ENCODE measurements at regions not wholly inside any gene's neighbourhood (a gene's known extent, or its start where the extent isn't known, plus 50 kb on each side); places are given as distances from the start of the nearest gene placed in this dataset.
"Not testable (repeated sequence)": the region's sequence is repeated elsewhere in the genome, so short reads cannot be mapped to it uniquely, and the experiment has no call there.

GRCh38 chr6:125549202-125549884, 200.1 kb upstream of the HEY2 start:
- no peak for DNase-seq

DNA sequence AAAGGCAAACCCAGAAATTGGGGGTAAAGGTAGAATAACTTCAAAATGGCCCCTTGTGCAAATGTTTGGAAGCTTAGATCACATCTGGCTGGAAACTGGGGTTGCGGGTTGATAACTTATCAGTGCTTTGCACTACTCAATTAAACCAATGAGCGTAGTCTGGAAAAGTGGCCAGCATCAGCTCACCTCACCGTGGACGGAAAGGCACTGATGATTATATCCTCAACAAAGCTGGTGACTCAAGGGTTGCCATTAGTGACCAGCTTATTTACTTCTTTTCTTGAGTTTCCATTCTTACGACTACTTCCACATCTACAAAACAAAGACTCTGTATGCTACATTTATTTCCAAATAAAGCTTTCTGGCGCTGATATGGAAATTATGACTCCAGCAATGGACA, 198.5 kb upstream of the HEY2 start:
- DNase-seq = no peak

DNA sequence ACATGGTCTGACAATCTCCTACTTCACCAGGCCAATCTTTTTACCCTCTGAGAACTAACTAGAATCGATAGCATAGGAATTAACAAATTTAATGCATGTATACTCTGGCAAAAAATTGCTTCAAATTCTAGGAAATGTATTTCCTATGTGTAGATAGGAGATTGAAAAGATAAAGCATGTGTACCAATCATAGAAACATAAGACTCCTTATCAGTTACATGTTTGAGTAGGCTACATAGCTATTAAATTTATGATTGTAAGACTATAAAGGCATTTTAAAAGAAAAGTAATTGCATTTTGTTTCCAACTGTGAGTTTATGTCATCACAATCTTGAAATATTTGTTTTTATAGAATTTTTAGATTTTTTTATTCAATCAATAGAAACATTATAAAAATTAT, 196.6 kb upstream of the HEY2 start:
- no peak for DNase-seq

DNA sequence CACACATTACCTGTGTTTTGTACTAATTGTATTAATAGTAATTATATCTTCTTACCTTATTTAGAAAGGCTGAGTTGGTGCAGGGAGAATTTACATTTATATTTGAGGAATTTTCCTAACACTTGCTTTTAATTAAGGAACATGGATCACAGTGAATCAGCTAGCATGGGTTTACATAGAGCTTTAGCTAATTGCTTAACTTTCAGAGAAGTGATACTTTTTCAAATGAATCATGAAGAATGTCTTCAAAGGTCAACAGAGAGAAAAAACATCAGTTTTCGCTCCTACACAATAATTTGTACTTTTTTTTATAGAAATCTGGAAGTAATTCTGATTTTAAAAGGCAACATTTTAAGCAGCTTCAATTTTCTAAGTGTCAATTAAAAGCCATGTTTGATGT, 195.0 kb upstream of the HEY2 start:
- no peak for DNase-seq

- DNase-seq = peak; percentile 46
These were observed 191.1 kb upstream of the HEY2 start for GRCh38 chr6:125558241-125558843.

GRCh38 chr6:125558907-125559306, 190.5 kb upstream of the HEY2 start:
- no peak for DNase-seq

GRCh38 chr6:125562156-125562555, 187.3 kb upstream of the HEY2 start:
- no peak for DNase-seq

DNA sequence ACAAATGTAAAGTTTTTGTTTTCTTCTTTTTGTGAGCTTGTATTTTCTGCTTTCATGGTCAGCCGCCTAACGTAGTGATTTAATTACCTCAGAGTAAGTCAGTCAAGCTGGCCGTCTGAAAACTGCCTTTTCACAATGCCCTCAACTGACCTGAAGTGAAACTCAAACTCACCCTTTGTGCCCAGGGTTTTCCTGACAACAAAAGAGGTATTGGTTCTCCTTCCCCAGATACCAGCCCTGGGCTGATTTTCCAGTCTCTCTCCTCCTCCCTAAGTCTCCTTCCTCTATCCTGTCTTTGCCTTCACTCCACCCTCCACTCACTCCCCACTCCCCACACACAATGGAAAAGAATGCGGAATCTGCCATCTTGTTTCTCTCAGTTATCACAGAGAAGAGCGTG, 184.5 kb upstream of the HEY2 start:
- no peak for DNase-seq

DNA sequence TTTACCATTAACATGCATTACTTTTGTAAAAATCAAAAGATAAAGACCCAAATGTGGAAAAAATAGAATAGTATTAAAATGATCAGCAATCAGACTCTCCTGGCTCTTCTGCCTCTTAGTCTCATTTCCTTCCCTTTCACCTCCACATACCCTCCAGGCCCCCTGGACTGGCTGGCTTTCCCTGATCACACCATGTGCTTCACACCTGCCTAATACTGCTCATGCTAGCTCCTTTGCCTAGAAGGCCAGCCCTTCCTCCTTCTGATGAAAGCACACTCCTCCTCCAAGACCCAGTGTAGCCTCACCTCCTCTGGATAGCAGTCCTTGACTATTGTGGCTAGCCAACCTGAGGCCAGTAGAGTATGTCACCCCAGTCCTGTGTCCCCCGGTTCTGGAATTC, 182.0 kb upstream of the HEY2 start:
- no peak for DNase-seq

- DNase-seq = no peak
These were observed 180.8 kb upstream of the HEY2 start for GRCh38 chr6:125568609-125569008.

GRCh38 chr6:125570526-125570925, 178.9 kb upstream of the HEY2 start:
- no peak for DNase-seq

- no peak for DNase-seq
These were observed 178.2 kb upstream of the HEY2 start for GRCh38 chr6:125571207-125571755.

DNA sequence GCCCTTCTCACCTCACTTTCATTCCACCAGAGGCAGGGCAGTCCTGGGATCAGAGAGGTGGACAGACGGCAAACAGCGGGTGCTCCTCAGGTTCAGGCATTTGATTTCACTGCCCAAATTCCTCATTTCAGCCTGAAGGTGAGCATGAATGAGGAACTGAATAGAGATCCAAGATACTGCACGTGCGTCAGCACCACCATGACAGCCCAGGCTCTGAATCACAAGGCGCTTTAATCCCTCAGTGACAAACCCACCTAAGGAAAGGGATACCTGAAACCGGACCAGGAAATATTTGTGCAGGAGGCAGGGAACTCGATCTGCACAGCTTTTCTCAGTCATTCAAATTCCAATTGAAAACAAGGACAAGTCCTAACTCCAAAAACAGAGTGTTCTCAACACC, 174.8 kb upstream of the HEY2 start:
- DNase-seq = no peak

DNA sequence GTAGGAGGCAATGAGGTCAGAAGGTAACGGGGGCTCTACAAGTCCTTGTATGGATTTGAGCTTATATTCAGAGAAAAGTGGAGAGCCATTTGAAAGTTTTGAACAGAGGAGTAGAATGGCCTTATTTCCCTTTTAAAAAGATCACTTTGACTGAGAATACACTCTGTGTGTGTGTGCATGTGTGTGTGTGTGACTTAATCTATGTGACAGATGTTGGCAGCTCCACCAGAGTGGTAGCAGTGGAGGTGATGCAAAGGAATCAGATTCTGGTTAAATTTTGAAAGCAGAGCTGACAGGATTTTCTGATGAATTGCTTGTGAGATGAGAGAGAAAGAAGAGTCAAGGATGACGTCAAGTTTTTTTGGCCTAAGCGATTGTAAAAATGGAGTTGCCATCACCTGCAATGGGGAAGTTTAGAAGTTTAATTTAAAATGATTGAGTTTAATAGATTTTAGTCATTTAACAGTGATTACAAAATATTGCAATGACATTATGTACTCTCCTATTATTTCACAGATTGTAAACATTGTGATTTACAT, 172.2 kb upstream of the HEY2 start:
- no peak for DNase-seq

GRCh38 chr6:125584468-125584939, 164.9 kb upstream of the HEY2 start:
- DNase-seq = peak; percentile 56

- no peak for DNase-seq
These were observed 164.0 kb upstream of the HEY2 start for GRCh38 chr6:125585470-125585869.

- DNase-seq = no peak
These were observed 163.4 kb upstream of the HEY2 start for GRCh38 chr6:125586074-125586473.

DNA sequence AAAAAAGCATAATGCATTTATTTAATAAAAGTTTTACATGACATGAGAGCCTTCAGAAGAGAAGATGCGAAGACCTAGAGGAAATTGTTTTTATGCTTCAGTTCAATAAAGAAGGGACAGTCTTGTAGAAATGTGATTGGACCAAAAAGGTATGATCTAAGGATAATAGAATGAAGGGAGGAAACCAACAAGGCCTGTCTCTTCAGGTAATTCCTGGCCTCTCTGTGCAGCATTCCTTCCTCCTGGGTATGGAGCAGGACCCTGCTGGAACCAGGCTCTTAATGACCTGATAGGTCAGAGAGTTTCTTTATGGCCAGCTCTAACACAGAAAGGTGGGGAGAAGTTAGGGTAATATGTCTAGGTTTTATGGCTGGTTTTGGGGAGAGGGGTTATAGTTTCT, 162.8 kb upstream of the HEY2 start:
- DNase-seq = no peak

DNA sequence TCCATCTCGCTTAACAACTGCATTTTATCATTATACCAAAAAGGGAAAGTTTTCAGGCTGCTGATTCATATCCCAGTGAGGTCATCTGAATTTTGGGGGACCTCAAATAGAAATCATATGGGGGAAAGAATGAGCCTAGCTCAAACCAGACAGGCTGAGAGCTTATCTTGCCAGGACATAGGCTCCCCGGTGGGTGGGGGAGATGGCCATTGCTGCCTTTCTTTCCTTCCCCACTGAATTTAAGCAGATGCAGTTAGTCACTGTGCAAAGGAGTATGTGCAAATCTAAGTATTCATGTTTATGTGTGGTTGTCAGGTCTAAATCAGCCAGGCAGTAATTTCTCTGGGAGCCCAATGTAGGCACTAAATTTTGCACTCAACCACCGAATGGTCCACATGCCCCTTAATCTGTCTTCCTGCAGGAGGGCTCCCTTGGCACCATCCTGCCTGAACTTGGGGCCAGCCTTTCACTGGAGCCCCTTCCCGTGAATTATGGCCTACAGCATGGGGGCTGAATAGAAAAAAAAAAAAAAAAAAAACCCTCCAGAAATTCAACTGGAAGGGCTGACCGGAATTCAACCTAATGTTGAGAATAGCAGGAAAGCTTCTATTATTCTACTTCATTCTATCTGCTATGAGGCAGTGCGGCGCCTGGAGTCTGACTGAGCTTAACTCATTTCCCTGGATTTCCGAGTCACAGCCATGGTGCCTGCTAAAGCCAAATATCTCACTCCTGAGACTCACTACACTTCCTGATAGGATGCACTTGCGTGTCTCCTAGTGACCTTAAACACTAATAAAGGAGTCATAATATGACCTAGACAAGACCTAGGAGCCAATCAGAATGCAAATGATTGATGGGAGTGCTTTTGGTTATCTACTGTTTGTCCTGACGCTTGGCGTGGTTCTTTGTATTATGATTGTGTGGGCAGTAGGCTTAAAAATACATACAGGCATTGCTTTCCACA, 161.5 kb upstream of the HEY2 start:
- DNase-seq = no peak

DNA sequence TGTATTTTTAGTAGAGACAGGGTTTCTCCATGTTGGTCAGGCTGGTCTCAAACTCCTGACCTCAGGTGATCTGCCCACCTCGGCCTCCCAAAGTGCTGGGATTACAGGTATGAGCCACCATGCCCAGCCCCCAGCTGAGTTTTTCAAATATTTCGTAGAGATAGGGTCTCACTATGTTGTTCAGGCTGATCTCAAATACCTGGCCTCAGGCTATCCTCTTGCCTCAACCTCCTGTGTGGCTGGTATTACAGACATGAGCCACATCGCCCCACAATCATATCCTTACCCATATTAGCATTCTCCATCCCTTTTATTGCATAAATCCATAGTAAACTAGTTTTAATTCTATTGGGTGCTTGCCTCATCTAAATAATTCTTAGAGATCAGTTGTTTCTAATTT, 157.6 kb upstream of the HEY2 start:
- not testable (repeated sequence) for DNase-seq

GRCh38 chr6:125593746-125594145, 155.7 kb upstream of the HEY2 start:
- no peak for DNase-seq

DNA sequence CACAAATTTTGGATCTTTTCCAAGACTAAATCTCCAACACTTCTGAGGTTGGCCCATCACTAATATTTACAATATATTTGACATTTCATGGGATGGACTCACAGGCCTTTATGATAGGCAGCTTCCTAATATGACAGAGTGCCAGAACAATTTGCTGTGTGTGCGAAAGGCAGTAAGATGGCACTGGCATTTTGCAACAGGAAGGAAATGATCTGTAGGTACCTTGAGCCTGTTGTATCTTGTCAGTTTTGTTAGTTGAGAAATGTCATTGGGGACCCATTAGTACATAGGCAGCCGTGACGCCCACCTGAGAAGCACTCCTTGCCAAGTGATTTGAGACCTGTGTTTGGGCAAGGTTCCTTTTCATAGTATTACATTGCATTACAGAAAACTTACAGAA, 153.4 kb upstream of the HEY2 start:
- DNase-seq = peak; percentile 49

Data from tongue (tissue), 1 donor.